HCT116 (cell line): ENCODE measurements at regions not wholly inside any gene's neighbourhood (a gene's known extent, or its start where the extent isn't known, plus 50 kb on each side); places are given as distances from the start of the nearest gene placed in this dataset.

Source experiments
- ATAC-seq: fragments of 200-7000 bp; cut with Tn5 transposase; 2 replicates; pipeline ENCODE4 v1.9.1; 2020; ENCODE audit warnings: mild to moderate bottlenecking, moderate library complexity
- BruUV-seq: library from RNA; stranded (reverse); fragments of 400-500 nt; replicated peaks from 2 replicates; lab custom pipeline; 2021; lab: Mats Ljungman, UMichigan
- CTCF ChIA-PET: fragments of 300-600 bp; sonication (Branson Sonifier 250); formaldehyde crosslinking; loops from one replicate; lab custom pipeline; 2021; ENCODE audit warnings: antibody characterized with exemption; lab: Charles Lee
- POLR2A ChIA-PET: fragments of 300-600, 350-600 bp; sonication (Branson Sonifier 250); formaldehyde crosslinking; loops from one replicate; lab custom pipeline; 2021; ENCODE audit warnings: antibody characterized with exemption; lab: Charles Lee
- RAD21 ChIA-PET, 2 experiments: fragments of 300-600 bp; sonication (Branson Sonifier 250); formaldehyde crosslinking; loops; one replicate each; lab custom pipeline; 2023; ENCODE audit warnings: low total read pairs in 2 of 2; ENCODE audit not compliant: uncharacterized antibody in 2 of 2, unreplicated experiment in 2 of 2, low non-redundant PET in 1 of 2; lab: Charles Lee
- DNase-seq: peaks from one replicate; pipeline ENCODE4 v3.0.0-alpha.2; 2010; ENCODE audit warnings: low read depth, low spot score
- H2AFZ ChIP-seq: fragments of 200-600 bp; shearing (Covaris generic), sonication (generic); 2 replicates; pipeline ENCODE4 v1.6.1; 2017; ENCODE audit warnings: low read depth, mixed run types, mixed read lengths, antibody characterized with exemption, low read length; ENCODE audit not compliant: poor library complexity, severe bottlenecking
- H3K27ac ChIP-seq: 2 replicates; pipeline ENCODE4 v1.5.1; 2012; ENCODE audit warnings: low read depth, low read length
- H3K27me3 ChIP-seq: fragments of 200-600 bp; sonication (generic); 2 replicates; pipeline ENCODE4 v1.6.1; 2016; ENCODE audit warnings: mixed run types, low read length, mixed read lengths; ENCODE audit not compliant: insufficient read depth
- H3K36me3 ChIP-seq, 2 experiments: fragments of 200-500 bp in 1 of 2; fragments of 200-600 bp in 1 of 2; sonication (Bioruptor generic) in 1 of 2; sonication (generic) in 1 of 2; 2 replicates each; pipeline versions ENCODE4 v1.5.1 to v1.6.1; 2014 to 2016; ENCODE audit warnings: low read length in 2 of 2, inconsistent platforms in 1 of 2, mixed read lengths in 1 of 2, mixed run types in 1 of 2; ENCODE audit not compliant: insufficient read depth in 2 of 2, control insufficient read depth in 1 of 2
- H3K4me1 ChIP-seq, 2 experiments: fragments of 200-600 bp in 1 of 2; sonication (generic) in 1 of 2; 2 replicates each; pipeline versions ENCODE4 v1.5.1 to v1.6.1; 2012 to 2017; ENCODE audit warnings: low read length in 2 of 2, inconsistent platforms in 1 of 2, mild to moderate bottlenecking in 1 of 2, mixed read lengths in 1 of 2, mixed run types in 1 of 2, moderate library complexity in 1 of 2; ENCODE audit not compliant: insufficient read depth in 2 of 2, control insufficient read depth in 1 of 2
- H3K4me2 ChIP-seq: fragments of 200-600 bp; sonication (generic); 2 replicates; pipeline ENCODE4 v1.6.1; 2017; ENCODE audit warnings: mixed run types, low read length, mixed read lengths
- H3K4me3 ChIP-seq, 2 experiments: fragments of 200-600 bp in 1 of 2; sonication (generic) in 1 of 2; replicated peaks in 1 of 2; 2 replicates each; pipeline ENCODE4 v1.5.1; 2011 to 2016; ENCODE audit warnings: low read length in 2 of 2, control low read depth in 1 of 2, low read depth in 1 of 2, mild to moderate bottlenecking in 1 of 2, mixed read lengths in 1 of 2, mixed run types in 1 of 2
- H3K79me2 ChIP-seq: fragments of 200-600 bp; sonication (generic); 2 replicates; pipeline ENCODE4 v1.6.1; 2017; ENCODE audit warnings: mild to moderate bottlenecking, mixed run types, low read length, moderate library complexity, mixed read lengths; ENCODE audit not compliant: insufficient read depth
- H3K9ac ChIP-seq: fragments of 200-600 bp; sonication (generic); 2 replicates; pipeline ENCODE4 v1.6.1; 2016; ENCODE audit warnings: low read length, mixed read lengths
- H3K9me2 ChIP-seq: fragments of 200-600 bp; sonication (generic), shearing (Covaris generic); 2 replicates; pipeline ENCODE4 v1.6.1; 2017; ENCODE audit warnings: mixed run types, mild to moderate bottlenecking, moderate library complexity; ENCODE audit not compliant: insufficient read depth
- H3K9me3 ChIP-seq, 2 experiments: fragments of 200-500 bp in 1 of 2; fragments of 200-600 bp in 1 of 2; sonication (Bioruptor generic) in 1 of 2; sonication (generic) in 1 of 2; 2 replicates each; pipeline ENCODE4 v1.6.1; 2014 to 2017; ENCODE audit warnings: low read length in 2 of 2, mixed read lengths in 2 of 2, inconsistent platforms in 1 of 2, low read depth in 1 of 2, mild to moderate bottlenecking in 1 of 2, mixed run types in 1 of 2, moderate library complexity in 1 of 2; ENCODE audit not compliant: control insufficient read depth in 1 of 2, insufficient read depth in 1 of 2
- H4K20me1 ChIP-seq: fragments of 200-600 bp; sonication (generic), shearing (Covaris generic); 2 replicates; pipeline ENCODE4 v1.6.1; 2017; ENCODE audit warnings: mixed run types, mild to moderate bottlenecking, moderate library complexity; ENCODE audit not compliant: insufficient read depth
- CBX3 ChIP-seq: IDR thresholded peaks from 2 replicates; pipeline ENCODE4 v1.6.1; 2012; ENCODE audit warnings: low read depth
- CEBPB ChIP-seq: IDR thresholded peaks from 2 replicates; pipeline ENCODE4 v1.6.1; 2012; ENCODE audit warnings: low read depth
- EGR1 ChIP-seq: IDR thresholded peaks from 2 replicates; pipeline ENCODE4 v1.6.1; 2012; ENCODE audit warnings: low read depth
- EZH2phosphoT487 ChIP-seq: fragments of 200-600 bp; IDR thresholded peaks from 2 replicates; pipeline ENCODE4 v1.6.1; 2018; ENCODE audit warnings: antibody characterized with exemption, borderline replicate concordance
- FOSL1 ChIP-seq: IDR thresholded peaks from 2 replicates; pipeline ENCODE4 v1.6.1; 2012; ENCODE audit warnings: low read depth
- JUND ChIP-seq: IDR thresholded peaks from 2 replicates; pipeline ENCODE4 v1.6.1; 2012
- SIN3A ChIP-seq: IDR thresholded peaks from 2 replicates; pipeline ENCODE4 v1.6.1; 2012; ENCODE audit warnings: low read depth
- SRF ChIP-seq: IDR thresholded peaks from 2 replicates; pipeline ENCODE4 v1.6.1; 2012; ENCODE audit warnings: low read depth
- TCF7L2 ChIP-seq: IDR thresholded peaks from 2 replicates; pipeline ENCODE4 v1.7.0; 2011; ENCODE audit warnings: borderline replicate concordance, inconsistent platforms; ENCODE audit not compliant: insufficient read depth, insufficient read length; ENCODE audit errors: extremely low read depth
- YY1 ChIP-seq: IDR thresholded peaks from 2 replicates; pipeline ENCODE4 v1.6.1; 2011; ENCODE audit warnings: low read length, low read depth, moderate library complexity, mild to moderate bottlenecking; ENCODE audit not compliant: insufficient replicate concordance; ENCODE audit errors: extremely low read depth
- ZNF274 ChIP-seq: fragments of 200-500 bp; sonication (Bioruptor generic); IDR thresholded peaks from 2 replicates; pipeline ENCODE4 v1.6.1; 2014; ENCODE audit warnings: mild to moderate bottlenecking, low read depth, low read length, inconsistent platforms
- intact Hi-C: fragments of 100-400 bp; cut with micrococcal nuclease; formaldehyde crosslinking; loops from 2 replicates; pipeline ENCODE4 v1.10.0; 2022
- TF ChIP-seq, protein P1 (sequence below), 3 experiments: fragments of 200-600 bp in 1 of 3; sonication (generic) in 1 of 3; IDR thresholded peaks in 2 of 3; conservative IDR thresholded peaks in 1 of 3; 2 replicates each; pipeline ENCODE4 v1.5.1; 2012 to 2017; ENCODE audit warnings: low read depth in 2 of 3, low read length in 2 of 3, antibody characterized with exemption in 1 of 3, borderline replicate concordance in 1 of 3, control low read depth in 1 of 3, mild to moderate bottlenecking in 1 of 3, mixed read lengths in 1 of 3, mixed run types in 1 of 3, moderate library complexity in 1 of 3; ENCODE audit not compliant: insufficient read depth in 1 of 3
- TF ChIP-seq, protein P2 (sequence below): IDR thresholded peaks from 2 replicates; pipeline ENCODE4 v1.6.1; 2012

DNA sequence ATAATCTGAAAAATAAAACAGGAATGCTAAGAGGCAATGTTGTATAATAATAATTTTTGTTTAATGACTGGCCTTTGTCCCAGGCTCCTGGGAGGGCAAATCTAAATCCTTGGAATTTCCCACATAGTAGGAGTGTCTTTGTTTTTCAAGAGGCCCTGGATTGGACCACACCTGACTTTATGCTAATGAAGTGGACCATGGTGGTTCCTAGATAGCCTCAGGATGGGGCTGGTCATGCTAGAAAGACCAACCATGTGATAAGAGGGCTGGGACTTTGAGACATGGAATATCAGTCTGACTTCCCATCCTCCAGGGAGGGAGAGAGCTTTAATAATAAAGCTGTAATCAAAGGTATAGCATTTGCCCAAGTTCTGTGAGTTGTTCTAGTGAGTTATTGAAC, 138.2 kb upstream of the RAB4A start:
- ATAC-seq = no peak
- H3K27me3 ChIP-seq = 0 out of 2 replicates have a peak, but pooled peaks cover 3% of the 10 kb centered on the region
- H3K4me2 ChIP-seq = no peak overlapping the region
- H3K4me1 ChIP-seq = peaks cover 0 to 5% of the 10 kb centered on the region in 2 experiments; a peak in 1 of 4 replicates
- H2AFZ ChIP-seq = no peak overlapping the region
- BruUV-seq = no TSS peak
- intact Hi-C loops = no loop called here
- CTCF ChIA-PET = no interaction called here
- POLR2A ChIA-PET = no interaction called here
- DNase-seq = no peak
- no peak overlapping the region for H3K27ac ChIP-seq
- RAD21 ChIA-PET = no interaction called here
- H3K9me3 ChIP-seq = no peaks in the 10 kb centered on the region
- H3K36me3 ChIP-seq = no peaks in the 10 kb centered on the region
- no peaks in the 10 kb centered on the region for H3K79me2 ChIP-seq
- TF ChIP-seq TCF7L2 = no peak
- TF ChIP-seq EZH2phosphoT487 = no peak
- no peak for TF ChIP-seq ZNF274
- TF ChIP-seq SIN3A = no peak
- TF ChIP-seq EGR1 = no peak
- TF ChIP-seq, protein P1, sequence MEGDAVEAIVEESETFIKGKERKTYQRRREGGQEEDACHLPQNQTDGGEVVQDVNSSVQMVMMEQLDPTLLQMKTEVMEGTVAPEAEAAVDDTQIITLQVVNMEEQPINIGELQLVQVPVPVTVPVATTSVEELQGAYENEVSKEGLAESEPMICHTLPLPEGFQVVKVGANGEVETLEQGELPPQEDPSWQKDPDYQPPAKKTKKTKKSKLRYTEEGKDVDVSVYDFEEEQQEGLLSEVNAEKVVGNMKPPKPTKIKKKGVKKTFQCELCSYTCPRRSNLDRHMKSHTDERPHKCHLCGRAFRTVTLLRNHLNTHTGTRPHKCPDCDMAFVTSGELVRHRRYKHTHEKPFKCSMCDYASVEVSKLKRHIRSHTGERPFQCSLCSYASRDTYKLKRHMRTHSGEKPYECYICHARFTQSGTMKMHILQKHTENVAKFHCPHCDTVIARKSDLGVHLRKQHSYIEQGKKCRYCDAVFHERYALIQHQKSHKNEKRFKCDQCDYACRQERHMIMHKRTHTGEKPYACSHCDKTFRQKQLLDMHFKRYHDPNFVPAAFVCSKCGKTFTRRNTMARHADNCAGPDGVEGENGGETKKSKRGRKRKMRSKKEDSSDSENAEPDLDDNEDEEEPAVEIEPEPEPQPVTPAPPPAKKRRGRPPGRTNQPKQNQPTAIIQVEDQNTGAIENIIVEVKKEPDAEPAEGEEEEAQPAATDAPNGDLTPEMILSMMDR (IDR thresholded peaks at IDR 0.05 in 2 of 3, conservative IDR thresholded peaks at IDR 0.05 in 1 of 3; ENCODE audit: borderline replicate concordance in 1 of 3, insufficient read depth in 1 of 3, low read depth in 2 of 3, low read length in 2 of 3) = no peak
- TF ChIP-seq FOSL1 = no peak
- no peak for TF ChIP-seq SRF
- no peak for TF ChIP-seq CBX3
- no peak for TF ChIP-seq YY1
- no peak for TF ChIP-seq CEBPB
- TF ChIP-seq, protein P2, sequence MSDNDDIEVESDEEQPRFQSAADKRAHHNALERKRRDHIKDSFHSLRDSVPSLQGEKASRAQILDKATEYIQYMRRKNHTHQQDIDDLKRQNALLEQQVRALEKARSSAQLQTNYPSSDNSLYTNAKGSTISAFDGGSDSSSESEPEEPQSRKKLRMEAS = no peak
- TF ChIP-seq JUND = no peak
- no peaks in the 10 kb centered on the region for H4K20me1 ChIP-seq
- no peak overlapping the region for H3K9ac ChIP-seq
- H3K9me2 ChIP-seq = no peaks in the 10 kb centered on the region
- no peak overlapping the region for H3K4me3 ChIP-seq
